NB4 (cell line): ENCODE measurements at regions not wholly inside any gene's neighbourhood (a gene's known extent, or its start where the extent isn't known, plus 50 kb on each side); places are given as distances from the start of the nearest gene placed in this dataset.

Source experiments
- DNase-seq: peaks from one replicate; pipeline ENCODE4 v3.0.0; 2010; ENCODE audit warnings: low read depth
- H3K4me3 ChIP-seq: one replicate; pipeline ENCODE4 v1.5.1; 2011; ENCODE audit warnings: mild to moderate bottlenecking, low read depth, low read length, moderate library complexity
- CTCF ChIP-seq: IDR thresholded peaks from one replicate; pipeline ENCODE4 v1.5.1; 2012; ENCODE audit warnings: low read depth, low read length
- MAX ChIP-seq: IDR thresholded peaks from 2 replicates; pipeline ENCODE4 v1.6.1; 2011; ENCODE audit warnings: low read depth, low read length
- MYC ChIP-seq: IDR thresholded peaks from 2 replicates; pipeline ENCODE4 v1.6.1; 2011; ENCODE audit warnings: low read depth, low read length
- POLR2A ChIP-seq: IDR thresholded peaks from 2 replicates; pipeline ENCODE4 v1.6.1; 2011; ENCODE audit warnings: mild to moderate bottlenecking; ENCODE audit not compliant: insufficient read length; ENCODE audit errors: extremely low read depth

- H3K4me3 ChIP-seq: no peak overlapping the region
- TF ChIP-seq POLR2A: no peak
- TF ChIP-seq MAX: no peak
- TF ChIP-seq CTCF: no peak
- no peak for TF ChIP-seq MYC
- DNase-seq: no peak
Observed at GRCh38 chr16:16907089-16907488, 528.1 kb downstream of the NPIPA7 start.

DNA sequence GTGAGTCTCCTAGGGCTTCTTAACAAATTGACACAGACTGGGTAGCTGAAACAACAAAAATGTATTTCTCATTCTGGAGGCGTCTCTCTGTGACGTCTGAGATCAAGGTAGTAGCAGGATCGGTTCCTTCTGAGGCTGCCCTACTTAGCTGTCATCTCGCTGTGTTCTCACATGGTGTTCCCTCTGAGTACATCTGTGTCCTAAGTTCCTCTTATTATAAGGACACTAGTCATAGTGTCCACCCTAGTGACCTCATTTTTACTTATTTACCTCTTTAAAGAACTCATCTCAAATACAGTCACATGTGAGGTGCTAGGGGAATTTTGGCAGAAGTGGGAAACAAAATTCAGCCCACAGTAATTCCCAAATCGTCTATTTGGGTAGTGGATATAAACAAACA lies 529.1 kb downstream of the NPIPA7 start:
- H3K4me3 ChIP-seq: no peak overlapping the region
- no peak for TF ChIP-seq CTCF
- TF ChIP-seq POLR2A: no peak
- TF ChIP-seq MAX: no peak
- no peak for TF ChIP-seq MYC
- no peak for DNase-seq

GRCh38 chr16:16909126-16909525 lies 530.2 kb downstream of the NPIPA7 start:
- DNase-seq: peak; percentile 4
- no peak overlapping the region for H3K4me3 ChIP-seq
- no peak for TF ChIP-seq CTCF
- no peak for TF ChIP-seq MYC
- TF ChIP-seq POLR2A: no peak
- TF ChIP-seq MAX: no peak

DNA sequence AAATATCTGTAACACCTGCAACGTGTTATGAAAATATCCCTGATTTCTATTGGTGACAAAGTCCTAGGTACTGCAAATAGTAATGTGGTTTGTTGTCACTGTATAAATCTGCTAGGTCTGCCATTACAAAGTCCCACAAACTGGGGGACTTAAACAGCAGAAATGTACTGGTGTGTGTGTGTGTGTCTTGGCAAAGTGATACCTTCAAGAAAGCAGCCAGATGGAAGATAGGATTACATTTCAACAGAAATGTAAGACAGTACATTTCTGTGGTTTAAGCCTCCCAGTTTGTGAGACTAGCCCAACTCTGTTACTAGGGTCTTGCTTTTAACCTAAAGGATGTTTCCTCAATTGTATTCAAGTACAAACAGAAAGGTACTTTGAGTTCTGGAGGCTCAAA lies 531.7 kb downstream of the NPIPA7 start:
- no peak overlapping the region for H3K4me3 ChIP-seq
- no peak for TF ChIP-seq MAX
- no peak for TF ChIP-seq MYC
- no peak for TF ChIP-seq CTCF
- TF ChIP-seq POLR2A: no peak
- DNase-seq: no peak

DNA sequence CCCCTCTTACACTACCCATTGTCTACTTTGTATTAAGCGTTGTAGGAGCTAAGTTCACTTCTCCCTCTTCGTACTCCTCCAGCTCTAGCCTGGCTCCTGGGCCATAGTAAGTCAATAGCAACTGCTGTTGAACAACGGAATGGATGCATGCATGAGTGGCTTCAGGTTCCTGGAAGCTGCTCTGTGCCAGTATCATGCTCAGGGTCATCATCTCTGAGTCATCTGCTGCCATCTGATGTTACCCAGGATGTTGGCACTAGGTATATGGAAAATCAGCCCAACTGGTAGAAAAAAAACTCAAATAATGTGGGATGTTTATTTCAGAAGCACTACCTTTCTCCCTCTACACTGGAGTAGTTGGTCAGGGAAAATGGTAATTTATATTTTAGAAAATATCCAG lies 536.8 kb downstream of the NPIPA7 start:
- DNase-seq: no peak
- TF ChIP-seq CTCF (no peak), POLR2A (no peak), MYC (no peak), MAX (no peak)
- H3K4me3 ChIP-seq: no peak overlapping the region
